Neural cell (in vitro differentiated cells): ENCODE measurements at regions not wholly inside any gene's neighbourhood (a gene's known extent, or its start where the extent isn't known, plus 50 kb on each side); places are given as distances from the start of the nearest gene placed in this dataset.

Experiments used
- H2AFZ ChIP-seq: fragments of 200-600, 300-800 bp; sonication (generic), shearing (Covaris generic); 2 replicates; pipeline ENCODE4 v1.6.0; 2014; ENCODE audit warnings: low read depth, mild to moderate bottlenecking, antibody characterized with exemption, low read length, moderate library complexity
- H3F3A ChIP-seq: fragments of 200-600 bp; shearing (Covaris generic); 2 replicates; pipeline ENCODE4 v1.6.1; 2016; ENCODE audit warnings: mild to moderate bottlenecking, moderate library complexity, mixed read lengths, antibody characterized with exemption, low read length; ENCODE audit not compliant: insufficient read depth, poor library complexity, severe bottlenecking
- H3K27ac ChIP-seq: fragments of 200-600, 300-800 bp; sonication (generic), shearing (Covaris generic); 2 replicates; pipeline ENCODE4 v1.5.1; 2014; ENCODE audit warnings: mild to moderate bottlenecking, low read length, moderate library complexity
- H3K27me3 ChIP-seq: fragments of 300-800, 200-600 bp; sonication (generic), shearing (Covaris generic); 2 replicates; pipeline ENCODE4 v1.6.0; 2014; ENCODE audit warnings: mild to moderate bottlenecking, low read depth, low read length, moderate library complexity; ENCODE audit not compliant: insufficient read depth
- H3K36me3 ChIP-seq: fragments of 300-800, 200-600 bp; sonication (generic), shearing (Covaris generic); 2 replicates; pipeline ENCODE4 v1.5.1; 2014; ENCODE audit warnings: mild to moderate bottlenecking, antibody characterized with exemption, low read length, moderate library complexity; ENCODE audit not compliant: insufficient read depth
- H3K4me2 ChIP-seq: fragments of 300-800, 200-600 bp; sonication (generic), shearing (Covaris generic); 2 replicates; pipeline ENCODE4 v1.6.0; 2014; ENCODE audit warnings: mild to moderate bottlenecking, low read length
- H3K4me3 ChIP-seq: fragments of 300-800, 200-600 bp; sonication (generic), shearing (Covaris generic); 2 replicates; pipeline ENCODE4 v1.5.1; 2014; ENCODE audit warnings: mild to moderate bottlenecking, low read length, moderate library complexity
- H3K79me2 ChIP-seq: fragments of 200-600 bp; shearing (Covaris generic); replicated peaks from 2 replicates; pipeline ENCODE4 v1.6.0; 2014; ENCODE audit warnings: mild to moderate bottlenecking, low read length, moderate library complexity; ENCODE audit not compliant: insufficient read depth
- H3K9ac ChIP-seq: fragments of 300-800, 200-600 bp; sonication (generic), shearing (Covaris generic); 2 replicates; pipeline ENCODE4 v1.6.1; 2016; ENCODE audit warnings: mild to moderate bottlenecking, low read length, mixed read lengths
- H3K9me2 ChIP-seq: fragments of 200-600 bp; shearing (Covaris generic); 2 replicates; pipeline ENCODE4 v1.6.1; 2016; ENCODE audit warnings: mild to moderate bottlenecking, low read length, mixed read lengths; ENCODE audit not compliant: insufficient read depth
- H3K9me3 ChIP-seq: fragments of 200-600, 300-800 bp; sonication (generic), shearing (Covaris generic); 2 replicates; pipeline ENCODE4 v1.6.1; 2016; ENCODE audit warnings: mild to moderate bottlenecking, mixed run types, low read length, moderate library complexity, mixed read lengths
- H4K20me1 ChIP-seq: fragments of 200-600 bp; shearing (Covaris generic); 2 replicates; pipeline ENCODE4 v1.6.1; 2016; ENCODE audit warnings: mild to moderate bottlenecking, mixed run types; ENCODE audit not compliant: insufficient read depth
- CTCF ChIP-seq: fragments of 450-650 bp; IDR thresholded peaks from 2 replicates; pipeline ENCODE4 v1.5.1; 2014; ENCODE audit warnings: antibody characterized with exemption, mild to moderate bottlenecking, moderate library complexity; ENCODE audit not compliant: poor library complexity, severe bottlenecking
- EP300 ChIP-seq: fragments of 450-650 bp; conservative IDR thresholded peaks from 2 replicates; pipeline ENCODE4 v1.6.1; 2014; ENCODE audit warnings: antibody characterized with exemption, mild to moderate bottlenecking, moderate library complexity; ENCODE audit not compliant: poor library complexity, severe bottlenecking
- EZH2 ChIP-seq: fragments of 200-600, 300-800 bp; shearing (Covaris generic), sonication (generic); IDR thresholded peaks from 2 replicates; pipeline ENCODE4 v1.6.1; 2014; ENCODE audit warnings: antibody characterized with exemption, low read length, borderline replicate concordance, mild to moderate bottlenecking; ENCODE audit not compliant: insufficient read depth, poor library complexity, severe bottlenecking
- POLR2AphosphoS5 ChIP-seq: IDR thresholded peaks from 2 replicates; pipeline ENCODE4 v1.6.1; 2012
- RAD21 ChIP-seq: fragments of 450-650 bp; conservative IDR thresholded peaks from 2 replicates; pipeline ENCODE4 v1.6.1; 2014; ENCODE audit warnings: antibody characterized with exemption, mild to moderate bottlenecking, moderate library complexity
- REST ChIP-seq: IDR thresholded peaks from 2 replicates; pipeline ENCODE4 v1.6.1; 2012; ENCODE audit warnings: borderline replicate concordance
- SMC3 ChIP-seq: fragments of 450-650 bp; conservative IDR thresholded peaks from 2 replicates; pipeline ENCODE4 v1.6.1; 2014; ENCODE audit warnings: antibody characterized with exemption, mild to moderate bottlenecking, moderate library complexity; ENCODE audit not compliant: poor library complexity
- TAF1 ChIP-seq: IDR thresholded peaks from 2 replicates; pipeline ENCODE4 v1.6.1; 2012; ENCODE audit warnings: low read depth

- no peaks in the 10 kb centered on the region for H3K27me3 ChIP-seq
- TF ChIP-seq CTCF = peak; percentile 43
- no peak for TF ChIP-seq EZH2
- H2AFZ ChIP-seq = peak overlapping the region; percentile 10
- no peaks in the 10 kb centered on the region for H3K36me3 ChIP-seq
- H3K79me2 ChIP-seq = no peaks in the 10 kb centered on the region
- H3F3A ChIP-seq = no peaks in the 10 kb centered on the region
- H3K27ac ChIP-seq = peak overlapping the region; percentile 37
- no peaks in the 10 kb centered on the region for H3K9me2 ChIP-seq
- no peaks in the 10 kb centered on the region for H4K20me1 ChIP-seq
- H3K4me3 ChIP-seq = no peak overlapping the region
- H3K4me2 ChIP-seq = no peak overlapping the region
- no peaks in the 10 kb centered on the region for H3K9me3 ChIP-seq
- no peak overlapping the region for H3K9ac ChIP-seq
Measured at GRCh38 chr20:51318058-51318949, 224.2 kb downstream of the NFATC2 start.

GRCh38 chr20:51315390-51315789 is 227.1 kb downstream of the NFATC2 start:
- Histone ChIP-seq H3K4me2 (no peak overlapping the region), H2AFZ (no peak overlapping the region), H3K9ac (no peak overlapping the region), H3K9me3 (no peaks in the 10 kb centered on the region), H4K20me1 (no peaks in the 10 kb centered on the region), H3K27me3 (no peaks in the 10 kb centered on the region), H3F3A (no peaks in the 10 kb centered on the region), H3K36me3 (no peaks in the 10 kb centered on the region), H3K27ac (no peak overlapping the region), H3K79me2 (no peaks in the 10 kb centered on the region), H3K9me2 (no peaks in the 10 kb centered on the region), H3K4me3 (no peak overlapping the region)
- TF ChIP-seq TAF1 = no peak
- no peak for TF ChIP-seq REST
- TF ChIP-seq EP300 = no peak

- TF ChIP-seq EZH2 = no peak
- no peak for TF ChIP-seq TAF1
- TF ChIP-seq EP300 = peak; percentile 61
- peak; percentile 56 for TF ChIP-seq RAD21
- TF ChIP-seq POLR2AphosphoS5 = peak; percentile 40
- TF ChIP-seq SMC3 = peak; percentile 59
- TF ChIP-seq REST = peak; percentile 37
- TF ChIP-seq CTCF = peak; percentile 51
- H3K27ac ChIP-seq = peak overlapping the region; percentile 29
- no peaks in the 10 kb centered on the region for H3K79me2 ChIP-seq
- no peaks in the 10 kb centered on the region for H3K9me3 ChIP-seq
- no peak overlapping the region for H3K4me2 ChIP-seq
- H3K9me2 ChIP-seq = no peaks in the 10 kb centered on the region
- no peak overlapping the region for H2AFZ ChIP-seq
- H3K27me3 ChIP-seq = no peaks in the 10 kb centered on the region
- no peaks in the 10 kb centered on the region for H3F3A ChIP-seq
- H3K4me3 ChIP-seq = no peak overlapping the region
- H3K36me3 ChIP-seq = no peaks in the 10 kb centered on the region
- no peak overlapping the region for H3K9ac ChIP-seq
- H4K20me1 ChIP-seq = no peaks in the 10 kb centered on the region
Measured at GRCh38 chr20:51313358-51313827, 229.1 kb downstream of the NFATC2 start.
